ENCODE measurements at regions not wholly inside any gene's neighbourhood (a gene's known extent, or its start where the extent isn't known, plus 50 kb on each side); places are given as distances from the start of the nearest gene placed in this dataset.
"Not testable (repeated sequence)": the region's sequence is repeated elsewhere in the genome, so short reads cannot be mapped to it uniquely, and the experiment has no call there.

DNA sequence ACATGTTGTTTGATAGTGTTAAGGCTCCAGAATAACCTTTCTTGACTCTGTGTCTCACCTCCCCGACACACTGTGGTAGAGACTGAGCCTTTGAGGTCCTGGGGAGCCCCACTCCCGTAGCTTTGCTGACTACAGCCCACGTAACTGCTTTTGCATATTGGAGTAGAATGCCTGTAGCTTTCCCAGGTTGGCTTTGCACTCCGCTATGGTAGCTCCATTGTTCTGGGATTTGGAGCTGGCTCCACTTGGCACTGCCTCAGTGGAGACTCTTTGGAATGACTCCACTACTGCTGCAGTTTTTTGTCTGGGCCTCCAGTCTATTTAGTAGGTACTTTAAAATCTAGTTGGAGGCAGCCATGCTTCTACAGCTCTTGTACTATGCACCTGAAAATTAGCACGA, 56.2 kb upstream of the ANXA1 start:
- DNase-seq = peak; percentile 32

DNA sequence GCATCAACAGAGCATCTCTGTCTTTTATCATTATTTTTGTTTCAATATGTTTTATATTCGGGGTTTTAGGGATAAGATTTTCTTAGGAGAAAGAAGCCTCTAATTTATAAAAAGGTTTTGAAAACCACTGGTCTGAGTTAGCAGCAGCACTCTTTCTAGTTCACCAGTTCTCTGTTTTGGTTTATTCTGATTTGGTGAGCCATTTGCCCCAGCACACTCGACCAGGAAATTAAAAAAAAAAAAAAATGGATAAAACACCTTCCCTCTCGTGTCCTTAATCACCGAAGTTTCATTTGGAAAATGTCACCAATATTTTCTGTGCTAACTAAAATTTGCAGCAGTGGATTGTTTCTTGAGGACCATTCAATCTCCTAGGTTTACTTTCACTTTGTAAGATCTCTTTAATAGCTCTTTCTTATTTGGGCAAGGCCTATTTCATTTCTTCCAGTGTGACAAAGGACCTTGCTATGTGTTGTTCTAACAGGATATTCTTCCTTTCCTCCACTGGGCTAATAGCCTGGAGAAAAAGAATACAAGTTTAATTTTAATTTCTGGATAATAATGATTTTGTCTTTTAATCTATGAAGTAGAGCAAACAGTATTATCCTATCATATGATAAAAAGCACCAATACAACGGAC, 57.8 kb upstream of the ANXA1 start:
- DNase-seq = no peak

DNA sequence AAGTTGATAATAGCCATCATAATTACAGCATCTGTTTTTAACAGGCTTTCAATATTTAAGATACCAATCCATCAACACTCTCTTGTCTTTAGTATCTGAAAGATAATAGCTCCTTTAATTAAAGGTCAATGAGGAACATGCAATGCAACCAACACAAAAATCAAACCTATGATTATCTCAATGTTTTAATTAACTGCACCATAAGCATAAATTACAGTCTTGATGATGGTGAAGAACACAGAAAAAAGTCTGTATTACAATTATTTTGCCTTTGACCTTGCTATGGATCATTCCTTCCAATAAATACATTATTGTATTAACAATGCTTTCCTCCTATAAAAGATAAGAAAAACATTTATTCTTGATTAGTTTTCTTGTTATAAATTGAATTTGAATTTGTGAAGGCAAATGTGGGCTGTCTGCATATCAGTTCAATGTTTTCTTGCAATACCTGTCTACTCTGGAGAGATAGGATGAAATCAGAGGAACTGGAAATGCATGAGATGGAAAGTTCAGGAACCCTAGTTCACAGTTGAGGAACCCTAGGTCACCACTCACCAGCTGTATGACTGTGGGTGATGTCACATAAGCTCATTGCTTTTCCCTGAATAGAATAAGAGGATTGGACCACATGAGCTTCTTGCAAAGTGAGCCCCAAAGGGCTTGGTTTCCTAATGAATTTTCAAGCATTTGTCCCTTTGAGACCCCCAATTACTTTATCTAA, 58.5 kb upstream of the ANXA1 start:
- no peak for DNase-seq

DNA sequence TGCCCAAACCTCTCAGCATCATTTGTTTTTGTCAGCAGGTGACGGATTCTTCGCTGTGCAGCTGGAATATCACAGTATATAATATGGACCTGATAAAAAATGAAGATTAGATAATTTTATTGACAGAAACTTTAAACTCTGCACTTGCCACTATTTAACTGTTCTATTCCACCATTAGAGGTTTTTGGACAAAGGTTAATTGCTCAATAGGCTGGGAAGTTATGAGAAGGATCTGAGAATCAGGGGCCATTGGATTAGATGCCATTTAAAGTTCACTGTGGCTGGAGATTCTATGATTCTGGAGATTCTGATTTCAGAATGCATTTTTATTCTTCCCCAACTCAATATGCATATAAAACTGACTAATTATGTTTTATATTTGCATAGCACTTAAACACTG, 59.8 kb upstream of the ANXA1 start:
- DNase-seq = no peak

DNA sequence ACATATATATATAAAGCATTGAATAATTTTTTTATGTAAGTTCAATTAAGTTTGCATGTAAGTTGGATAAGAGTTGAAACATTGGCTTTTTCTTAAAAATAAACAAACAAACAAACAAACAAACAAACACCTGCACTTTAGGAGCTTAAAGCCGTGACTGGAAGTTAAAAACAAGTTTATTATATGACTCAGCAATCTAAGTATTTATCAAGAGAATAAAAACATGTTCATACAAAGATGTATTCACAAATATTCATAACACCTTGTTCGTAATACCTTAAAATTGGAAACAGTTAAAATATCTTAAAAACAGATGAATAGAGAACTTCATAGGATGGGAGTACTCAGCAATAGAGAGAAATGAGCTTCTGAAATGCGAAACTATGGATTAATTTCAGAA, 61.5 kb upstream of the ANXA1 start:
- DNase-seq = no peak

DNA sequence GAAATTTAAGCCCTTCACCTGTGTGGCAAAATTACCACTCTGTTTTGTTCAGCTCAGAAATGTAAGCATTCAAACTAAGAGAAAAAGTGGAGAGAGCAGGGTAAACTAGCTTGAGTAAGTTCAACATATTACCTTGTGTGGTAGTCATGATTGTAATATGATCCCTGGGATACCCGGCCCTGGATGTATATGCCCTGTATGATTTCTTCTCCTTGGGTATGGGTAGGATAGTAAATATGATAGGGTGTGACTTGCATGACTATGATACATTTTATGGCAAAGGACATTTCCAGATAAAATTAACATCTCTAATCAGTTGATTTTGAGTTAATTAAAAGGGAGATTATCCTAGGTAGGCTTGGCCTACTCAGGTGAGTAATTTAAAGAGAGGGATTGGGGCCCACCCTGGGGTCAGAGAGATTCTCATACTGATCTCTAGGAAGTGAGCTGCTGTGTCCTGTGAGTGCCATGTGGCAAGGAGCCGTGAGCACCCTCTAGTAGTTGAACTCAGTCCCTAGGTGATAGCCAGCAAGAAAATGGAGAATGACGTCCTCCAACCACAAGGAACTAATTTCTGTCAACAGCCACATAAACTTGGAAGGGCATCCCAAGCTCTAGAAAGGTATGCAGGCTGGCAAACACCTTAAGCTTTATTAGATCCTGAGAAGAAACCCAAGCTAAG, 62.2 kb upstream of the ANXA1 start:
- no peak for DNase-seq

DNA sequence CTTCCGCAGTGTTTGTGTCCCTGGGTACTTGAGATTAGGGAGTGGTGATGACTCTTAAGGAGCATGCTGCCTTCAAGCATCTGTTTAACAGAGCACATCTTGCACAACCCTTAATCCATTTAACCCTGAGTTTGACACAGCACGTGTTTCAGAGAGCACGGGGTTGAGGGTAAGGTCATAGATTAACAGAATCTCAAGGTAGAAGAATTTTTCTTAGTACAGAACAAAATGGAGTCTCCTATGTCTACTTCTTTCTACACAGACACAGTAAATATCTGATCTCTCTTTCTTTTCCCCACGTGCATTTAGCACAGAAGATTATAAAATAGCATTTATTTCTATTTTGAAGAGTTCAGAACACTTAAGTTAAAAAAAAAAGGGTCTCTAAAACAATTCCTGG, 63.8 kb upstream of the ANXA1 start:
- not testable (repeated sequence) for DNase-seq

DNA sequence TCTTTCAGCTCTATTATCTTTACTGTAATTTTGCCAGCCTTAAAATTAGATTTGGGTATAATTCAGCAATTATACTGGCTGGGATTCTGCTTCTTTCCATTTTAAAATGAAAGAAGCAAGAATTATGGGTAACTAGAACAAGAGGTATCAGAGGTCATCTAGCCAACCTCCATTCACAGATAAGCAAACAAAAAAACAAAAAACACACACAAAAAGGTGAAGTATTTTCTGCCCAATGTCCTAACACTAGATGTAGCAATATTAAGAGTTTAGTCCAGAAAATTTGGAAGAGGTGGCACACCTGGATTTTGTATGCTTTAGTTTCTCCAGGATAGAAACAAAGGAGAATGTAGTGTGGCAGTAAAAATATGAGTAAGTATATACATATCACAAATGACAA, 68.1 kb upstream of the ANXA1 start:
- no peak for DNase-seq

DNA sequence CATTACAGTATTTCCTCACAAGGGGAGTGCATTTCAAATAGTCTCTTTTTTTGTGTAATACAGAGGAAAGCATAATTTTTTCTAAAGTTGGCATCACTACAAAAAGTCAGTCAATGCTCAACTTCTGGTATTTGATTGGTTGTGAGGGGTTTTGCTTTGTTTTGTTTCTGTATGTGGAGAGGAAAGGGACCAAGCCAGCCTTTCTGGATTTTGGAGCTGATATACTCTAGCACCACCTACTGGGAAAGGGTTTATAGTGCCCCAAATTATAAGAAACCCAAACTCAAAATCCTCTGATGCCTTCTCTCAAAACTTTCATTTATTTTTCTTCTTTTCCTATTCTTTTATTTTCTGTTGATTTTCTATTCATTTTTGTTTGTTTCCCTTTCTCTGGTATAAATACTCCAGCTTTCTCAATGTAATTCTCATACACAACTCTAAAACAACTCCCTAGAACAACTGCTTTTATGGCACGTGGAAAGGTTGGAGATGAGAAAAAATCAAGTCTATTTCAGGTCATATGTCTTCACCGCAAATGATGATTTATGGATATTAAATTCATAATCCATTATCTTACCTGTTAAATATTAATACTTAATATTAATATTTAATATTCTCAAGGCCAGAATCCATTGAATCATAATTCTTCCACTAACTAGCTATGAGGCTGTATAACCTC, 69.5 kb upstream of the ANXA1 start:
- peak; percentile 61 for DNase-seq

DNA sequence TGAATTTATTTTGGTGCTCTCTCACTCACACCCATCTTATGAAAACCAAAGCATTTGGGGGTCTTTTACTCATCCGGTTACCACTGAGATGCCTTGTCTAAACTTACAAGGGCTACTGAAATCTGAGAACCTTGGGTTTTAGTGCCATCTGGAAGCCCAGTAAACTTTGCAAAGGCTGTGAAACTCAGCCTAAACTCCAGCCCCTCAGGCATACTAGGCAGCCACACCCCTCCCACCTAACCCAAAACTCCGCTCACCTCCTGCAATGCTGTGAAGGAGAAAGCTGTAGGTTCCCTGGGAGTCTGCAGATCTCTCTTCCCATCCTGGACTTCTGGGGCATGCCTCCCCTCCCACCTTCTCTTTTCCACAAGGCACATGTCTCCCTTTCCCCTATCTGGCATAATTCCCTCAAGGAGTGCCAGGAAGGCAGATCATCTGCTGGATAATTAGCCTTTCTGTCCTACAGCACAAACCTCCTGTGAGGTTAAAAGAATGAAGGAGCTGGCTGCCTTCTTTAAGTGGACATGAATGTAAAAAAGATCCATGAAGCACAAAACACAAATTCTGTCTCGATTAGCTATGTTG, 71.5 kb upstream of the ANXA1 start:
- no peak for DNase-seq

DNA sequence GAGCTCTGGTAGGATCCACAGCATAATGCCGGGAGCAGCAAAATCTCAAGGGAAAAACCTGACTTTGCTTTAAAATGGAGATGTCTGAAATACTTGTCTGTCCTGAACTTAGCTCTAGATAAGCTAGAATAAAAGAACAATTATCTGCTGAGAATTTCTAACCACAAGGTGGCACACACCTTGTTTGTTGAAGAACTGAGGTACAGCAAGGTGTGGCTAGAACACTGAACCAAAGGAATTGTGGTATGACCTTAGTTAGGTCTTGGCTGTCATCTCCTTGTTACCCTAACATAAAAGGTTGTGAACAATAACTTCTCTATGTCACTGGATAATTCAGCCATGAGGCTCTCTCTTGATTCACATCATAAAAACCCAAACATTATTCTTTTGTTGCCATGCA, 72.3 kb upstream of the ANXA1 start:
- no peak for DNase-seq

DNA sequence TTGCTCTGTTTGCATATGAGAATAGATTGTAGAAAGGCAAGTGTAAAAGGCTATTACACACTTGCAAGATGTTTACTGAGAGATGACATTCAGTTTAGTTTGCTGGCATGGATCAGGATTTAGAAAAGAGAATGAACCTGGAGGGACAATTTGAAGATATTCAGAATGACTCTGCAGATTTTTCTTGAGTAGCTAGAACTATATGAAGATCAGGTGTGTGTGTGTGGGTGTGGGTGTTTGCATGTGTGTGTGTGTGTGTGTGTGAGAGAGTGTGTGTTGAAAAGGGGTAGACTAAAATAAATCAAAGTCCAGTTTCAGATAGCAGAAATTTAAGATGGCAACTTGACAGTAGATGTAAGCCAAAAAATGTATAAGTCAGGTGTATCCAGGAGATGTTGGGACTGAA, 74.0 kb upstream of the ANXA1 start:
- DNase-seq = no peak

DNA sequence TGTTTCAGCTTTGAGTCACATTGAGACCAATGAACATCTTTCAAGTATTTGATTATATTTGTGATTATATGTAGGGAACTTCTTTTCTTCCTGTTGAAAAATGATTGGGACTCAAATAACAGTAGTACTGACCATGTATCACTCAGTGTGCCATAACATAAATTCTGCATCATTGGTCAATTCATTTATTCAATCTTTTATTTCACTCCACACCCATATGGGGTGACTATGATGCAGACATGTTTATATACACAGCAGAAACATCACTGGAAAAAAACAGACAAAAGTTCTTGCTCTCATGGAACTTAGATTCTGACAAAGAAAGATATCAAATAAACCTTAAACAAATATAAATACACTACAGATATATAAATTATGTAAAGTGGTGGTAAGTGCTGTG, 74.7 kb upstream of the ANXA1 start:
- no peak for DNase-seq

DNA sequence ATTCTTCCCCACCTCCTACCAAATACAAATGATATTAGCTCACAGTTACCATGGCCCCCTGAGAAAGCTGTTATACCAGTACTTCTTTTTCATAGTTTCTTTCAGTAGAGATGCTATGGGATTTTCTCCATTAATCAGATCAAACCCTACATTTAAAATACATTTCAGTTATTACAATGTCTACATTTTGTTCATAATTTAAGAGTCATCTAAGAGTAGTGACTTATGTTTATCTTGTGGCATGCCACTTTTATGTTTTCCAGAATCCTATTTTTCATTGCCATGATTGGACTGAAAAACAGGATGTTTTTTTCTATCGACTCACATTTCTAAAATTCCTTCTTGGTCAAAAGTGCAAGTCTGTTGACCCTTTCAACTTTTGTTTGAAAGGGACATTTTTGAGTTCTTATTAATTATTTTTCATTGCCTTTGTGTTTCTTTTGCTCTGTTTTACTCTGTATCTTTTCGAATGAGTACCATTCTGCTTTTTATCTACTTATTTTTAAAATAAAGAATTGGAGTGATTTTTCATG, 77.4 kb upstream of the ANXA1 start:
- no peak for DNase-seq

DNA sequence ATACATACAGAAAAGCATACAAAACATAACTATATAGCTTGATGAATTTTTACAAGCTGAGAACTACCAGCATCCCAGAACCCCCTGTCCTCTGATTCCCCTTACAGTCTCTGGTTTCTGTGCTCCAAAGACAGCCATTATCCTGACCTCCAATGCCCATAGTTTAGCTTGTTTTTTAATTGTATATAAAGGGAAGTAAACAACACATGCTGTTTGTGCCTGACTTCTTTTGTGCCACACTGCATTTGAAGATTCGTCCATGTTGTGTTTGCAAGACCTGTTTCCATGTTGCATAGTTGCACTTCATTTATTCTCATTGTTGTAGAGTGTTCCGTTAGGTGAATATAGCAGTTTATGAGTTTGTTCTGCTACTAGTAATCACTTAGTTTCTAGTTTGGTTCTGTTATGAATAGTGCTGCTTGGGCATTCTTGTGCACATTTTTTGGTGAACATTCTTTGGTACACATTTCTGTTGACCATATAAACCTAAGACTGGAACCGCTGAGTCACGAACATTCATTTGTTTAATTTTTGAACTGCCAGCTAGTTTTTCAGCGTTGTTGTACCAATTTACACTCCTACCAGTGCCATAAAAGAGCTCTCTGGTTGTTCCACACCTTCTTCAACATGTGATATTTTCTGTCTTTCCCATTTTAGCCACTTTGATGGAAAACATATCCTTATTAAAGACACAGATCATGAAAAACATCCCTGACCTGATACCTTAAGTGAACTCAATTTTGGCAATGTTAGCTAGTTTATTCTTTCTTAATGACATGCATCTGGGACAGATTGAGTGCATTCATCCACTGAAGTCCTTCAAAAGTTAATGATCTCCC, 78.1 kb upstream of the ANXA1 start:
- DNase-seq = no peak

DNA sequence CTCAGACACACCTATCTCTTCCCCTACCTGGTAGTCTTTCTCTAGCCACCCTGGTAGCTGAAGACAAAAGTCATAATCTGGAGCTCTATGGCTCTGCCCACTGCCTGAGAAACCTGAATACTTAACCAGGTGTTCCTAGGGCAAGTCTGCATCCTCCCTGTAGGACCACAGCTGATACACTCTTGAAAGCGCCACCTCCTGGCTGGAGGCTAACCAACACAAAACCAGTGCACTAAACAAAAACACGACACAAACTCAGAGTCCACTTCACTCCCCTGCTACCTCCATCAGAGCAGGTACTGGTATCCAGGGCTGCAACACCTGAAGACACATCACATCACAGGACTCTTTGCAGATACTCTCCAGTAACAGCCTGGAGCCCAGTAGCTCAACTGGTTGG, 84.6 kb upstream of the ANXA1 start:
- DNase-seq = no peak

DNA sequence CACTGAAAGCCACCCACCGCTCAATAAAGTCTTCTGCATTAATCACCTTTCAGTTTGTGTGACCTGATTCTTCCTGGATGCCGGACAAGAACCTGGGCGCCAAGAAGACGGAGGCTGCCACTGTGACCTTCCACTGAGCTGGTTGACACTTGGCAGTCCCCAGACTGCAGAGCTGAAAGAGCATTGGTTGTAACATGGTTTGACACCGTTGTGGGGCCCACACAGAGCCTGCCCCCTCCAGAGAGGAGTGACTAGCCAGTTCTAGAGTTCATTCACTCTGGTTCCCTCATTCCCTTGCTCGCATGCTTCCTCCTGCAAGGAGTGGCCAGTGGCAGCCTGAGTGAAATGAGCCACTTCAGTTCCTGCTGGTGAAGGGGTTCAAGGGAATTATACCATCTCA, 86.2 kb upstream of the ANXA1 start:
- peak; percentile 34 for DNase-seq

DNA sequence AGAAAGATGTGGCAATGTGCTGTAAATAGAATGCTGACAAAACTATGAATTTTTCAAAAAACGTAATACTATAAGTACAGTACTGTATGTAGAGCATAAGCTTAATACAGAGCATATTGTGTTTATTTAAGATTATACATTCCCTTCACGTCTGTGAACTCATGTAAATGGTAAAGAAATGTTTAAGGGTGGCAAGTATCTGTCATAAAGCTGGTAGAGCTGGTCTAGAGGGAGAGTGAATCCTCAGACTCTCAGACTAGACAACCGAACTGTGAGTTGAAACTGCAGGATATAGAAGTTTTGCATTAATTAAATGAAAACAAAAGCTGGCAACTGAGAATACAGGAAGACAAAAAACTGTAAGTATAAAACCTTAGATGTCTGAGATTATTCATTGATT, 87.3 kb upstream of the ANXA1 start:
- no peak for DNase-seq

DNA sequence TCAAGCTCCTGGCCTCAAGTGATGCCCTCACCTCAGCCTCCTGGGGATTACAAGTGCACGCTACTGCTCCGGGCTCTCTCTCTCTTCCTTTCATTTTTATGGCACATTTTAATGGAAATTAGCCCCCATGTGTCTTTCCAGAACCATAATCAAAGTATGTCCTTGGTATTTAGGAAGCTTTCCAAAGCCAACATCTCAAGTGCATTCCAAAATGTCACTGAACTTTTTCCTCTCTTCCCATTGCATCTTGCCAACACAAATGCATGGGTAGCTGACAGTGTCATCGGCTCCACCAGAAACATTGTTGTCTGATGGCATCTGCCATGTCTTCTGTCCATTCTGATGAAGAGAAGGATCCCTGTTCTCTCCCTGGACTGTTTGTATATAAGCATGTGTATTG, 90.5 kb upstream of the ANXA1 start:
- no peak for DNase-seq

DNA sequence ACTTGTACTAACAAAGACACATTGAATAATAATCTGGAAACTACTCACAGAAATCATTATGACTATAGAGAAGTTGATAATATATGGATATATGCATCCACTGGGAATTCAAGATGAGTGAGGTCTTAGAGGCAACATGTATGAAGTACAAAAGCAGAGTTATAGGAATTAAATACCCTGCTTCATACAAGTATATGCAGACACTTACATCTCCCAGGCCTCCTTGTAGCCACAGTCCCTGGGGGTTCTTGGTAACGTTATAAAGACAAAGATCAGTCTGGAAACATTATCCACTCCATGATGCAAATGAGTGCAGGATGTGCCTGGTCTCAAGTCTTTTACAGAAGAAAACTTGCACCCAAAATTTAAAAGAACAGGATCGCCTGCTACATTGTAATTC, 92.4 kb upstream of the ANXA1 start:
- no peak for DNase-seq

DNA sequence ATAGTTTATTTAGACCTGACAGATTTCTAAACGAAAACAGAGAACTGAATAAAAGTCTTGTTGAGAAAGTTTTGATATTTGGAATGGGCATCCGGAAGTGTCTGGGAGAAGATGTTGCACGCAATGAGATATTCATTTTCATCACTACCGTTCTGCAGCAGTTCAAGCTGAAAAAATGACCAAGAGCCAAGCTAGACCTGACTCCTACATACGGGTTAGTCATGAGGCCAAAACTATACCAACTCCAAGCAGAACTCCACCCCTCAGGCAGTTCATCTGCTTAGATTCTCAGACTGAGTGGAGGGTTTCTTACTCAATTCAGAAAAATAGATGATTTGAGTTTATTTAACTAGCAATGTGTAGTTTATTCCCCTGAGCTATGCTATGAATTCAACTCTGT, 95.4 kb upstream of the ANXA1 start:
- DNase-seq = no peak

DNA sequence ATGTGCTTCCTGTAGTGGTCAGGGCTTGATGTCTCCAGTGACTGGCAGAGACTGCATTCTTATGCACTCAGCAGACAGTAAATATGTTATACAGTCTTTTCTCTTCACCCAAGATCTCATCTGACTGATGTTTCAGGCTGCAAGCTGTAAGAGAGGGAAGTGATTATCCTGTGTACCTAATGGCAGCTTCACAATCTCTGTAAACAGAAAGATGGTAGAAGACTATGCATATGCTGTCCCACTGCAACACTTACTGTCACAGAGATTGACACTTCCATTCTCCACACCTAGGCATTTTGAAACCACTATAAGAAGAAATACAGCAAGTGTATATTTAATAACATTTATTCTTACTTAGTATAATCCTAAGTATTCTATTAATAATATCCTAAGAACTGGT, 97.6 kb upstream of the ANXA1 start:
- no peak for DNase-seq

All from midbrain (tissue), 1 donor.